ENCODE measurements at regions not wholly inside any gene's neighbourhood (a gene's known extent, or its start where the extent isn't known, plus 50 kb on each side); places are given as distances from the start of the nearest gene placed in this dataset.

DNA sequence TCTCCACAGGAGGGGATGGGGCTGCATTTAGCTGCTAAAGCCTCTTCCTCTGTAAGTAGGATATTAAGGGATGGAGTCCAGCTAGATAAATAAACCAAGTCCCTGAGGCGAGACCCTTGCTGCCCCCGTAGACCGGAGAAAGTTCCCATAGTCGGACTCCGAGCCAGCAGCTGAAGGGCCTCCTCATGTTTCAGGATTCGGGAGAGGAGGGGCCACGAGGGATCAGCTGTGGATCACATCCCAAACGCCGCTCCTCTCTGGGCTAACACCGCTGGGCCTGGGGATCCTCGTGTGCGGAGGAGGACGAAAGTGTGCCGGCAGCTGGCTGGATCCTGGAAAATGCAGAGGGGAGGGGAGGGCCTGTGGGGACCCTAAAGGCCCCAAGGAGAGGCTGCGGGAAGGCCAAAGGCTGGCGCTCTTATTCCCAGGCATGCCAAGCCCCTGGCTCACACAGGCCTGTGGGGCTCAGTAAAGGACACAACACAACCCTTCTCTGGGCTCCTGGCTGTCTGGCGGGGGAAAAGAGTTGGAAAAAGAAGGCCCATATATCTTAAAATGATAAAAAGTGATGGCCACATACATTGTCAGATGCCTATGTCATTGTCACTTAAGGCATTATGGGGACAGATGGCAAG is 82.5 kb upstream of the TMEM72 start:
- no peak for TF ChIP-seq PPARA (CRISPR knock-in tag; IDR thresholded peaks at IDR 0.05; ENCODE audit: borderline replicate concordance)
- no peak for TF ChIP-seq CSDC2 (CRISPR knock-in tag; IDR thresholded peaks at IDR 0.05)
- TF ChIP-seq ZNF8 (CRISPR knock-in tag; IDR thresholded peaks at IDR 0.05): no peak
- TF ChIP-seq, protein P1, sequence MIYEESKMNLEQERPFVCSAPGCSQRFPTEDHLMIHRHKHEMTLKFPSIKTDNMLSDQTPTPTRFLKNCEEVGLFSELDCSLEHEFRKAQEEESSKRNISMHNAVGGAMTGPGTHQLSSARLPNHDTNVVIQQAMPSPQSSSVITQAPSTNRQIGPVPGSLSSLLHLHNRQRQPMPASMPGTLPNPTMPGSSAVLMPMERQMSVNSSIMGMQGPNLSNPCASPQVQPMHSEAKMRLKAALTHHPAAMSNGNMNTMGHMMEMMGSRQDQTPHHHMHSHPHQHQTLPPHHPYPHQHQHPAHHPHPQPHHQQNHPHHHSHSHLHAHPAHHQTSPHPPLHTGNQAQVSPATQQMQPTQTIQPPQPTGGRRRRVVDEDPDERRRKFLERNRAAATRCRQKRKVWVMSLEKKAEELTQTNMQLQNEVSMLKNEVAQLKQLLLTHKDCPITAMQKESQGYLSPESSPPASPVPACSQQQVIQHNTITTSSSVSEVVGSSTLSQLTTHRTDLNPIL (CRISPR knock-in tag; IDR thresholded peaks at IDR 0.05; ENCODE audit: low read depth): no peak
- no peak for TF ChIP-seq RARB (CRISPR knock-in tag; IDR thresholded peaks at IDR 0.05)
- TF ChIP-seq ZNF70 (CRISPR knock-in tag; IDR thresholded peaks at IDR 0.05): no peak
- TF ChIP-seq ZFP30 (CRISPR knock-in tag; IDR thresholded peaks at IDR 0.05): no peak
- TF ChIP-seq ESRRG (CRISPR knock-in tag; IDR thresholded peaks at IDR 0.05): no peak
- no peak for TF ChIP-seq ARNTL (CRISPR knock-in tag; IDR thresholded peaks at IDR 0.05; ENCODE audit: borderline replicate concordance, low read depth)
- TF ChIP-seq, protein P2, sequence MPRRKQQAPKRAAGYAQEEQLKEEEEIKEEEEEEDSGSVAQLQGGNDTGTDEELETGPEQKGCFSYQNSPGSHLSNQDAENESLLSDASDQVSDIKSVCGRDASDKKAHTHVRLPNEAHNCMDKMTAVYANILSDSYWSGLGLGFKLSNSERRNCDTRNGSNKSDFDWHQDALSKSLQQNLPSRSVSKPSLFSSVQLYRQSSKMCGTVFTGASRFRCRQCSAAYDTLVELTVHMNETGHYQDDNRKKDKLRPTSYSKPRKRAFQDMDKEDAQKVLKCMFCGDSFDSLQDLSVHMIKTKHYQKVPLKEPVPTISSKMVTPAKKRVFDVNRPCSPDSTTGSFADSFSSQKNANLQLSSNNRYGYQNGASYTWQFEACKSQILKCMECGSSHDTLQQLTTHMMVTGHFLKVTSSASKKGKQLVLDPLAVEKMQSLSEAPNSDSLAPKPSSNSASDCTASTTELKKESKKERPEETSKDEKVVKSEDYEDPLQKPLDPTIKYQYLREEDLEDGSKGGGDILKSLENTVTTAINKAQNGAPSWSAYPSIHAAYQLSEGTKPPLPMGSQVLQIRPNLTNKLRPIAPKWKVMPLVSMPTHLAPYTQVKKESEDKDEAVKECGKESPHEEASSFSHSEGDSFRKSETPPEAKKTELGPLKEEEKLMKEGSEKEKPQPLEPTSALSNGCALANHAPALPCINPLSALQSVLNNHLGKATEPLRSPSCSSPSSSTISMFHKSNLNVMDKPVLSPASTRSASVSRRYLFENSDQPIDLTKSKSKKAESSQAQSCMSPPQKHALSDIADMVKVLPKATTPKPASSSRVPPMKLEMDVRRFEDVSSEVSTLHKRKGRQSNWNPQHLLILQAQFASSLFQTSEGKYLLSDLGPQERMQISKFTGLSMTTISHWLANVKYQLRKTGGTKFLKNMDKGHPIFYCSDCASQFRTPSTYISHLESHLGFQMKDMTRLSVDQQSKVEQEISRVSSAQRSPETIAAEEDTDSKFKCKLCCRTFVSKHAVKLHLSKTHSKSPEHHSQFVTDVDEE (CRISPR knock-in tag; IDR thresholded peaks at IDR 0.05): no peak
- TF ChIP-seq, protein P3, sequence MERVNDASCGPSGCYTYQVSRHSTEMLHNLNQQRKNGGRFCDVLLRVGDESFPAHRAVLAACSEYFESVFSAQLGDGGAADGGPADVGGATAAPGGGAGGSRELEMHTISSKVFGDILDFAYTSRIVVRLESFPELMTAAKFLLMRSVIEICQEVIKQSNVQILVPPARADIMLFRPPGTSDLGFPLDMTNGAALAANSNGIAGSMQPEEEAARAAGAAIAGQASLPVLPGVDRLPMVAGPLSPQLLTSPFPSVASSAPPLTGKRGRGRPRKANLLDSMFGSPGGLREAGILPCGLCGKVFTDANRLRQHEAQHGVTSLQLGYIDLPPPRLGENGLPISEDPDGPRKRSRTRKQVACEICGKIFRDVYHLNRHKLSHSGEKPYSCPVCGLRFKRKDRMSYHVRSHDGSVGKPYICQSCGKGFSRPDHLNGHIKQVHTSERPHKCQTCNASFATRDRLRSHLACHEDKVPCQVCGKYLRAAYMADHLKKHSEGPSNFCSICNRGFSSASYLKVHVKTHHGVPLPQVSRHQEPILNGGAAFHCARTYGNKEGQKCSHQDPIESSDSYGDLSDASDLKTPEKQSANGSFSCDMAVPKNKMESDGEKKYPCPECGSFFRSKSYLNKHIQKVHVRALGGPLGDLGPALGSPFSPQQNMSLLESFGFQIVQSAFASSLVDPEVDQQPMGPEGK (CRISPR knock-in tag; IDR thresholded peaks at IDR 0.05; ENCODE audit: borderline replicate concordance): no peak
- TF ChIP-seq, protein P4, sequence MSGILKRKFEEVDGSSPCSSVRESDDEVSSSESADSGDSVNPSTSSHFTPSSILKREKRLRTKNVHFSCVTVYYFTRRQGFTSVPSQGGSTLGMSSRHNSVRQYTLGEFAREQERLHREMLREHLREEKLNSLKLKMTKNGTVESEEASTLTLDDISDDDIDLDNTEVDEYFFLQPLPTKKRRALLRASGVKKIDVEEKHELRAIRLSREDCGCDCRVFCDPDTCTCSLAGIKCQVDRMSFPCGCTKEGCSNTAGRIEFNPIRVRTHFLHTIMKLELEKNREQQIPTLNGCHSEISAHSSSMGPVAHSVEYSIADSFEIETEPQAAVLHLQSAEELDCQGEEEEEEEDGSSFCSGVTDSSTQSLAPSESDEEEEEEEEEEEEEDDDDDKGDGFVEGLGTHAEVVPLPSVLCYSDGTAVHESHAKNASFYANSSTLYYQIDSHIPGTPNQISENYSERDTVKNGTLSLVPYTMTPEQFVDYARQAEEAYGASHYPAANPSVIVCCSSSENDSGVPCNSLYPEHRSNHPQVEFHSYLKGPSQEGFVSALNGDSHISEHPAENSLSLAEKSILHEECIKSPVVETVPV (CRISPR knock-in tag; IDR thresholded peaks at IDR 0.05): no peak
- no peak for TF ChIP-seq TCF4 (CRISPR knock-in tag; IDR thresholded peaks at IDR 0.05; ENCODE audit: borderline replicate concordance)

Measured in SK-N-SH treated with all-trans-retinoic acid at 6 μM for 48 hours (cell line).